SK-N-SH (cell line): ENCODE measurements at regions not wholly inside any gene's neighbourhood (a gene's known extent, or its start where the extent isn't known, plus 50 kb on each side); places are given as distances from the start of the nearest gene placed in this dataset.

Source experiments
- CTCF ChIA-PET: fragments of 300-600, 350-600 bp; formaldehyde crosslinking; extraction: SDS; loops from one replicate; lab custom pipeline; 2021; lab: Yijun Ruan, JAX
- POLR2A ChIA-PET: fragments of 350-600 bp; sonication (Branson Sonifier 250); formaldehyde crosslinking; extraction: SDS; loops from one replicate; lab custom pipeline; 2020; ENCODE audit warnings: antibody characterized with exemption, inconsistent platforms; lab: Yijun Ruan, JAX
- DNase-seq: peaks from one replicate; pipeline ENCODE4 v3.0.0; 2012
- H2AFZ ChIP-seq: fragments of 200-600 bp; sonication (generic); 2 replicates; pipeline ENCODE4 v1.8.1; 2016; ENCODE audit warnings: antibody characterized with exemption, mild to moderate bottlenecking, low read depth
- H3F3A ChIP-seq: fragments of 200-600 bp; sonication (generic); replicated peaks from 2 replicates; pipeline ENCODE3; 2016; ENCODE audit warnings: antibody characterized with exemption, mild to moderate bottlenecking; ENCODE audit not compliant: insufficient read depth
- H3K27ac ChIP-seq, 2 experiments: fragments of 200-500 bp in 1 of 2; fragments of 200-600 bp in 1 of 2; sonication (Bioruptor generic) in 1 of 2; sonication (generic), shearing (Covaris generic) in 1 of 2; 2 replicates each; pipeline versions ENCODE4 v1.5.1 to v1.6.1; 2014 to 2016; ENCODE audit warnings: low read depth in 2 of 2, inconsistent platforms in 1 of 2, low read length in 1 of 2, mild to moderate bottlenecking in 1 of 2, mixed read lengths in 1 of 2
- H3K27me3 ChIP-seq: fragments of 200-600 bp; sonication (generic), shearing (Covaris generic); 2 replicates; pipeline ENCODE4 v1.6.1; 2016; ENCODE audit warnings: mixed run types; ENCODE audit not compliant: insufficient read depth
- H3K36me3 ChIP-seq, 2 experiments: fragments of 200-500 bp in 1 of 2; fragments of 200-600 bp in 1 of 2; sonication (Bioruptor generic) in 1 of 2; sonication (generic) in 1 of 2; replicated peaks in 1 of 2; 2 replicates each; pipeline versions ENCODE3 to v1.5.1; 2014 to 2016; ENCODE audit warnings: low read length in 1 of 2, mild to moderate bottlenecking in 1 of 2; ENCODE audit not compliant: insufficient read depth in 2 of 2, control insufficient read depth in 1 of 2
- H3K4me1 ChIP-seq, 2 experiments: fragments of 200-500 bp in 1 of 2; fragments of 200-600 bp in 1 of 2; sonication (Bioruptor generic) in 1 of 2; sonication (generic), shearing (Covaris generic) in 1 of 2; 2 replicates each; pipeline versions ENCODE4 v1.5.1 to v1.6.1; 2014 to 2016; ENCODE audit warnings: low read depth in 1 of 2, low read length in 1 of 2, mixed run types in 1 of 2; ENCODE audit not compliant: insufficient read depth in 2 of 2, control insufficient read depth in 1 of 2
- H3K4me2 ChIP-seq: fragments of 200-600 bp; sonication (generic), shearing (Covaris generic); 2 replicates; pipeline ENCODE4 v1.6.1; 2017; ENCODE audit warnings: mixed run types
- H3K4me3 ChIP-seq, 2 experiments: fragments of 200-500 bp in 1 of 2; fragments of 200-600 bp in 1 of 2; sonication (Bioruptor generic) in 1 of 2; sonication (generic), shearing (Covaris generic) in 1 of 2; 2 replicates each; pipeline versions ENCODE4 v1.5.1 to v1.8.1; 2014 to 2016; ENCODE audit warnings: low read depth in 2 of 2, inconsistent platforms in 1 of 2, low read length in 1 of 2, mild to moderate bottlenecking in 1 of 2, mixed read lengths in 1 of 2, moderate library complexity in 1 of 2
- H3K79me2 ChIP-seq: fragments of 200-600 bp; sonication (generic); 2 replicates; pipeline ENCODE4 v1.8.1; 2017; ENCODE audit warnings: mild to moderate bottlenecking; ENCODE audit not compliant: insufficient read depth
- H3K9ac ChIP-seq: fragments of 200-600 bp; sonication (generic); 2 replicates; pipeline ENCODE4 v1.6.1; 2017; ENCODE audit warnings: mixed run types
- H3K9me2 ChIP-seq: fragments of 200-600 bp; sonication (generic); 2 replicates; pipeline ENCODE4 v1.6.1; 2017; ENCODE audit warnings: mixed run types
- H3K9me3 ChIP-seq: fragments of 200-600 bp; sonication (generic); 2 replicates; pipeline ENCODE4 v1.6.1; 2017; ENCODE audit warnings: mixed run types, mild to moderate bottlenecking, moderate library complexity
- H4K20me1 ChIP-seq: fragments of 200-600 bp; sonication (generic); 2 replicates; pipeline ENCODE4 v1.6.1; 2017; ENCODE audit warnings: mild to moderate bottlenecking, mixed run types; ENCODE audit not compliant: insufficient read depth
- EP300 ChIP-seq, 2 experiments: IDR thresholded peaks; 2 replicates each; pipeline versions ENCODE4 v1.4.0 to v1.6.1; 2012; ENCODE audit warnings: borderline replicate concordance in 1 of 2, low read depth in 1 of 2, low read length in 1 of 2
- FOSL2 ChIP-seq: IDR thresholded peaks from 2 replicates; pipeline ENCODE4 v1.4.0; 2012; ENCODE audit warnings: low read depth, mild to moderate bottlenecking, moderate library complexity, borderline replicate concordance
- FOXJ3 ChIP-seq: sonication (generic); formaldehyde crosslinking; IDR thresholded peaks from 2 replicates; pipeline ENCODE4 v1.5.1; 2020; ENCODE audit warnings: mild to moderate bottlenecking, missing genetic modification reagents
- FOXM1 ChIP-seq: IDR thresholded peaks from 2 replicates; pipeline ENCODE4 v1.4.0; 2012; ENCODE audit warnings: low read depth, mild to moderate bottlenecking
- GABPA ChIP-seq: IDR thresholded peaks from 2 replicates; pipeline ENCODE4 v1.4.0; 2012; ENCODE audit warnings: low read depth, mild to moderate bottlenecking
- GATA2 ChIP-seq: sonication (generic); formaldehyde crosslinking; IDR thresholded peaks from 2 replicates; pipeline ENCODE4 v1.5.0; 2020; ENCODE audit warnings: mild to moderate bottlenecking, missing genetic modification reagents
- JUND ChIP-seq: IDR thresholded peaks from 2 replicates; pipeline ENCODE4 v1.4.0; 2012
- NRF1 ChIP-seq: IDR thresholded peaks from 2 replicates; pipeline ENCODE4 v1.6.1; 2012; ENCODE audit warnings: low read depth, mild to moderate bottlenecking, low read length
- POLR2AphosphoS5 ChIP-seq: IDR thresholded peaks from 2 replicates; pipeline ENCODE4 v1.6.1; 2012; ENCODE audit warnings: low read depth, low read length
- RCOR1 ChIP-seq: fragments of 150-350 bp; IDR thresholded peaks from 2 replicates; pipeline ENCODE4 v1.6.1; 2017; ENCODE audit warnings: antibody characterized with exemption, low read length
- RFX5 ChIP-seq: IDR thresholded peaks from 2 replicates; pipeline ENCODE4 v1.6.1; 2012; ENCODE audit warnings: mild to moderate bottlenecking, improper control_type of control experiment, low read length
- SIN3A ChIP-seq: IDR thresholded peaks from 2 replicates; pipeline ENCODE4 v1.6.1; 2012; ENCODE audit warnings: low read depth, mild to moderate bottlenecking, low read length, moderate library complexity, borderline replicate concordance
- SMC3 ChIP-seq: IDR thresholded peaks from 2 replicates; pipeline ENCODE4 v1.6.1; 2012; ENCODE audit warnings: low read depth, low read length, improper control_type of control experiment
- TAF1 ChIP-seq: IDR thresholded peaks from 2 replicates; pipeline ENCODE4 v1.6.1; 2012; ENCODE audit warnings: low read depth, mild to moderate bottlenecking, low read length, moderate library complexity, borderline replicate concordance
- TCF12 ChIP-seq: IDR thresholded peaks from 2 replicates; pipeline ENCODE4 v1.4.0; 2012
- TEAD4 ChIP-seq: IDR thresholded peaks from 2 replicates; pipeline ENCODE4 v1.4.0; 2012; ENCODE audit warnings: mild to moderate bottlenecking, borderline replicate concordance; ENCODE audit not compliant: insufficient read depth
- YY1 ChIP-seq: IDR thresholded peaks from 2 replicates; pipeline ENCODE4 v1.4.0; 2012; ENCODE audit warnings: low read depth, mild to moderate bottlenecking
- WGBS: methylation state at CpG from one replicate; pipeline ENCODE4 v1.1.6; 2017; ENCODE audit warnings: low lambda C conversion rate; 5-methylcytosine and 5-hydroxymethylcytosine counted together
- TF ChIP-seq, protein P1 (sequence below): IDR thresholded peaks from 2 replicates; pipeline ENCODE4 v1.4.0; 2012; ENCODE audit warnings: low read depth, borderline replicate concordance
- TF ChIP-seq, protein P2 (sequence below): IDR thresholded peaks from 2 replicates; pipeline ENCODE4 v1.6.1; 2012; ENCODE audit warnings: mild to moderate bottlenecking, low read depth, low read length, moderate library complexity

GRCh38 chr4:83205760-83206159 lies 78.8 kb downstream of the COQ2 start:
- Histone ChIP-seq H3K9me2 (no peaks in the 10 kb centered on the region), H3K27ac (no peak overlapping the region), H3K36me3 (no peaks in the 10 kb centered on the region), H2AFZ (no peak overlapping the region), H3K79me2 (no peaks in the 10 kb centered on the region), H4K20me1 (no peaks in the 10 kb centered on the region), H3K4me1 (no peaks in the 10 kb centered on the region), H3K27me3 (no peaks in the 10 kb centered on the region), H3F3A (no peaks in the 10 kb centered on the region), H3K4me2 (no peak overlapping the region), H3K9me3 (no peaks in the 10 kb centered on the region), H3K4me3 (no peak overlapping the region), H3K9ac (no peak overlapping the region)
- 11% methylated on average over 2 of the region's 2 CpGs for WGBS
- no peak for DNase-seq
- ChIA-PET CTCF (no interaction called here), POLR2A (no interaction called here)
- no peak for TF ChIP-seq TEAD4
- no peak for TF ChIP-seq POLR2AphosphoS5
- TF ChIP-seq TCF12: no peak
- TF ChIP-seq RFX5: no peak
- no peak for TF ChIP-seq NRF1
- no peak for TF ChIP-seq GABPA
- TF ChIP-seq SMC3: no peak
- TF ChIP-seq RCOR1: no peak
- TF ChIP-seq FOXM1: no peak
- TF ChIP-seq FOXJ3 (CRISPR knock-in tag): no peak
- TF ChIP-seq TAF1: no peak
- TF ChIP-seq, protein P1, sequence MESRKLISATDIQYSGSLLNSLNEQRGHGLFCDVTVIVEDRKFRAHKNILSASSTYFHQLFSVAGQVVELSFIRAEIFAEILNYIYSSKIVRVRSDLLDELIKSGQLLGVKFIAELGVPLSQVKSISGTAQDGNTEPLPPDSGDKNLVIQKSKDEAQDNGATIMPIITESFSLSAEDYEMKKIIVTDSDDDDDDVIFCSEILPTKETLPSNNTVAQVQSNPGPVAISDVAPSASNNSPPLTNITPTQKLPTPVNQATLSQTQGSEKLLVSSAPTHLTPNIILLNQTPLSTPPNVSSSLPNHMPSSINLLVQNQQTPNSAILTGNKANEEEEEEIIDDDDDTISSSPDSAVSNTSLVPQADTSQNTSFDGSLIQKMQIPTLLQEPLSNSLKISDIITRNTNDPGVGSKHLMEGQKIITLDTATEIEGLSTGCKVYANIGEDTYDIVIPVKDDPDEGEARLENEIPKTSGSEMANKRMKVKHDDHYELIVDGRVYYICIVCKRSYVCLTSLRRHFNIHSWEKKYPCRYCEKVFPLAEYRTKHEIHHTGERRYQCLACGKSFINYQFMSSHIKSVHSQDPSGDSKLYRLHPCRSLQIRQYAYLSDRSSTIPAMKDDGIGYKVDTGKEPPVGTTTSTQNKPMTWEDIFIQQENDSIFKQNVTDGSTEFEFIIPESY: no peak
- no peak for TF ChIP-seq GATA2 (CRISPR knock-in tag)
- no peak for TF ChIP-seq EP300 (IDR thresholded peaks at IDR 0.05; ENCODE audit: borderline replicate concordance in 1 of 2, low read depth in 1 of 2, low read length in 1 of 2)
- no peak for TF ChIP-seq JUND
- TF ChIP-seq YY1: no peak
- no peak for TF ChIP-seq FOSL2
- TF ChIP-seq, protein P2, sequence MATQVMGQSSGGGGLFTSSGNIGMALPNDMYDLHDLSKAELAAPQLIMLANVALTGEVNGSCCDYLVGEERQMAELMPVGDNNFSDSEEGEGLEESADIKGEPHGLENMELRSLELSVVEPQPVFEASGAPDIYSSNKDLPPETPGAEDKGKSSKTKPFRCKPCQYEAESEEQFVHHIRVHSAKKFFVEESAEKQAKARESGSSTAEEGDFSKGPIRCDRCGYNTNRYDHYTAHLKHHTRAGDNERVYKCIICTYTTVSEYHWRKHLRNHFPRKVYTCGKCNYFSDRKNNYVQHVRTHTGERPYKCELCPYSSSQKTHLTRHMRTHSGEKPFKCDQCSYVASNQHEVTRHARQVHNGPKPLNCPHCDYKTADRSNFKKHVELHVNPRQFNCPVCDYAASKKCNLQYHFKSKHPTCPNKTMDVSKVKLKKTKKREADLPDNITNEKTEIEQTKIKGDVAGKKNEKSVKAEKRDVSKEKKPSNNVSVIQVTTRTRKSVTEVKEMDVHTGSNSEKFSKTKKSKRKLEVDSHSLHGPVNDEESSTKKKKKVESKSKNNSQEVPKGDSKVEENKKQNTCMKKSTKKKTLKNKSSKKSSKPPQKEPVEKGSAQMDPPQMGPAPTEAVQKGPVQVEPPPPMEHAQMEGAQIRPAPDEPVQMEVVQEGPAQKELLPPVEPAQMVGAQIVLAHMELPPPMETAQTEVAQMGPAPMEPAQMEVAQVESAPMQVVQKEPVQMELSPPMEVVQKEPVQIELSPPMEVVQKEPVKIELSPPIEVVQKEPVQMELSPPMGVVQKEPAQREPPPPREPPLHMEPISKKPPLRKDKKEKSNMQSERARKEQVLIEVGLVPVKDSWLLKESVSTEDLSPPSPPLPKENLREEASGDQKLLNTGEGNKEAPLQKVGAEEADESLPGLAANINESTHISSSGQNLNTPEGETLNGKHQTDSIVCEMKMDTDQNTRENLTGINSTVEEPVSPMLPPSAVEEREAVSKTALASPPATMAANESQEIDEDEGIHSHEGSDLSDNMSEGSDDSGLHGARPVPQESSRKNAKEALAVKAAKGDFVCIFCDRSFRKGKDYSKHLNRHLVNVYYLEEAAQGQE: no peak
- no peak for TF ChIP-seq SIN3A
